ENCODE measurements at regions not wholly inside any gene's neighbourhood (a gene's known extent, or its start where the extent isn't known, plus 50 kb on each side); places are given as distances from the start of the nearest gene placed in this dataset.
A peak's percentile ranks its signal among the peaks of the same experiment; 100 is the strongest.

DNA sequence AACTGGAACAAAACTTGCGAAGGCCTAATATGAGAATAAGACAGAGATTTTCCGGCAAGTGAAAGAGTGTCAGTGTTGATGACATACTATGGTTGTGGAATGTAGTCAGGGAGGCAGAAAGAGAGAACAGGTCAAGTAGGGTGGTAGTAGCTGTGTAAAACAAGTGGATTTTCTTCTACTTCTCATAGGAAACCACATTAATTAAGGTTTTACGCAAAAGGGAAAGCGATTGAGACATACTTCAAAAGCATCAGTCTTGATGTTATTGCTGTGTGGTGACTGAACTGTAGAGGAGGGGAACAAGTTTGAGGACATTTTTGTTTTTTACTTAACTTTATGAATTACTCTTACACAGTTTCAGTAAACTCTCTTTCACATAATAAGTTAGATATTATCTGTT lies 186.0 kb upstream of the CNTN5 start:
- DNase-seq (ENCODE audit: extremely low read depth, low read depth): peak; percentile 56

DNA sequence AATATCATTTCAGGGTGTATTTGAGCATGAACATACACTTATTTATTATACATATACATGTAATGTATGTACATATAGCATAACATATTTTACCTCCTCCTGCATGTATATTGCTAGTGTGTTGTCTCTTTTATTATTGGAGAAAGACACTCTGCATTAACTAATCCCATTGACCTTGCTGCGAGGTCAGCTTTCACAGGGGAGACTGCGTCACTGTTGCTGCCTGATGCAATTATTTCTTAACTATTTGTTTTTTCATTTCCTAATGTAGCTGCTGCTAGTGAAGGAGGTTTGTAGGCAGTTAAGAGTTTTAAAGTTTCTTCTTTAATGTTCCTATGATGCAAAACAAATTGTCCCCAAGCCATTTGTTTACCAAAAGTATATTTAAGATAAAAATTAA lies 185.4 kb upstream of the CNTN5 start:
- DNase-seq (ENCODE audit: extremely low read depth, low read depth): peak; percentile 73

DNA sequence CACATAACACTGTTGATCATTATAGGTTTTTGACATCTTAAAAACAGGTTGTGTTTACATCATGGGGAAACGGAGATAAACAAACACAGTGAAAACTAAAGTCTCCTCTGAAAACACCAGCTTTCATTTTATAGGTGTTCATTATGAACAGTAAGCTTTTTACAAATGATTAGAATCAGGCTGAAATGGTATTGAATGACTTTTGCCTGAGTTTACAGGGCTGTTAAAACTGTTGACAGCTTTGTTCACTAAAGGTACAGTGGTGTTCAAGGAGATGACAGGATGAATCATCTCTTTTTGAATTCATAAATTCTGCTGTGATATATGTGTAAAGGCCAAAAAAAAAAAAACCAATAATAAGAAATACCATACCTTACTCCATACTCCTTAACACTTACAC lies 184.6 kb upstream of the CNTN5 start:
- DNase-seq (ENCODE audit: extremely low read depth, low read depth): no peak

DNA sequence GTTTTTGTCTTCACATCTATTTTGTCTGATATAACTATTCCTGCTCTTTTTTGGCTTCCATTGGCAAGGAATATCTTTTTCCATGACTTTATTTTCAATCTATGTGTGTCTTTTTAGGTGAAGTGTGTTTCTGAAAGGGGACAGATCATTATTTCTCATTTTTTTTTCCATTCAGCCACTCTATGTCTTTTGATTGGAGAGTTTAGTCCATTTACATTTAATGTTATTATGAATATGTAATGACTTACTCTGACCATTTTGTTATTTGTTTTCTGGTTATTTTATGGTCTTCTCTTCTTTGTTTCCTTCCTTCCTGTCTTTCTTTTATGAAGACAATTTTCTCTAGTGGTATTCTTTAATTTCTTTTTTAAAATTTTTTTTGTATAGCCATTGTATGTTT lies 178.6 kb upstream of the CNTN5 start:
- no peak for DNase-seq (ENCODE audit: extremely low read depth, low read depth)

DNA sequence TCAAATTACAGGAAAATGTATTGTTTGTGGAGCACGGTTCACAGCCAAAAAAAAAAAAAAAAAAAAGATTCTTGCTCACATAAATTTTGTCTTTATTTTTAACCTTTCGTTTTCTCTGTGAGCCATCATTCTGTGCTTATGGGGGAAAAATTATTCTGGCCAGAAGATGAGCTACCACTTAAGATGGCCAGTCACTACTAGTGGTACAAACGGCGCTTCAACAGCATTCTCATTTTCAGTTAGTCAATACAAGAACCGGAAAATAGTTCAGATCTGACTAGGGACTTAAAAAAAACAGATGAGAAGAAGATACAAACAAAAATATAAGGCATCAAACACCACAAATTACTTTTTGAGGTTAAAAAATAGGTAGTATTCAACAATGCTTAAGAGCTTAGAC lies 158.6 kb upstream of the CNTN5 start:
- no peak for DNase-seq (ENCODE audit: extremely low read depth, low read depth)

DNA sequence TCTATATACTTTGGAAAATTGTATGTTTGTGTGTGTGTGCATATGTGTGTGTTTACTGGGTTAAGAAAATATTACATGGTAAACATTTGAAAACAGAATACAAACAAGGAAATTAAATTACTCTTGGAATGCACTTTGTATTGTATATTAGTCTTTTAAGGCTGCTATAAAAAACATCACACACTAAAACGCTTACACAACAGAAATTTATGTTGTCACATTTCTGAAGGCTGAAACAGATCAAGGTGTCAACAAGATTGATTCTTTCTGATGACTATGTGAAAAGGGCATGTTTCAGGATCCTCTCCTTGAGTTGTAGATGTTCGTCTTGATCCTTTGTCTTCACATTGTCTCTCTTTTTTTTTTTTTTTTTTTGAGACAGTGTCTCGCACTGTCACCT lies 149.1 kb upstream of the CNTN5 start:
- DNase-seq (ENCODE audit: extremely low read depth, low read depth): no peak

DNA sequence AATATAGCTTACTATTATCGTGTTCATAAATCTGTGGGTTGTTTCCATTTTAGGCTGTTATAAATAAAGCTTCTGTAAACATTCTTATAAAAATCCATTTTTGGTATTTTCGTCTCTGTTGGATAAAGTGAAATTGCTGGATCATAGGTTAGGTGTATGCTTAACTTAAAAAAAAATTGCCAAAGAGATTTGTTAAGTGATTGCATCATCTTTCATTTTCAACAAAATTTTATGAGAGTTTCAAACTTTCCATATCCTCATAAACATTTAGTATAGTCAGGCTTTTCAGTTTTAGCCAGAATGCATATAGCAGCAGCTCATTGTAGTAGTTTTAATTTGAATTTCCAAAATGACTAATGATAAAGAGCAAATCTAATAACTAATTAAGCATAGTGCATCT lies 146.7 kb upstream of the CNTN5 start:
- no peak for DNase-seq (ENCODE audit: extremely low read depth, low read depth)

DNA sequence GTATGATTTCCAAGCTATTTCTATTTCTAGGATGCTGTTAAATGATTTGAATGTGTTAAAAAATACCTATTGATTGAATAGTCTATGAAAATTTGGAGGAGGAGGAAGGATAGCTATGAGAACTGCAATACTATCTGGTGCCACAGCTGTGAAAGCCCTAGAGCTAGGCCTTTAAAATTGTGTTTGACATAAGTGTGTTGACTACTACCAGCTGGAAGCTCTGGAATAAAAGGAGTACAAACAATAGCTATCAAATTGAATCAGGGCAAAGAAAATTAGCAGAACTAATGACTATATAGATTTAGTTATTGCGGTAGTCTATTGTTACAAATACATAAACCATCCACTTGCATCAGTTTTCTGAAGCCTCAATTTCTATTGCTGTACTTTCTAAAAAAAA lies 124.8 kb upstream of the CNTN5 start:
- DNase-seq (ENCODE audit: extremely low read depth, low read depth): no peak

DNA sequence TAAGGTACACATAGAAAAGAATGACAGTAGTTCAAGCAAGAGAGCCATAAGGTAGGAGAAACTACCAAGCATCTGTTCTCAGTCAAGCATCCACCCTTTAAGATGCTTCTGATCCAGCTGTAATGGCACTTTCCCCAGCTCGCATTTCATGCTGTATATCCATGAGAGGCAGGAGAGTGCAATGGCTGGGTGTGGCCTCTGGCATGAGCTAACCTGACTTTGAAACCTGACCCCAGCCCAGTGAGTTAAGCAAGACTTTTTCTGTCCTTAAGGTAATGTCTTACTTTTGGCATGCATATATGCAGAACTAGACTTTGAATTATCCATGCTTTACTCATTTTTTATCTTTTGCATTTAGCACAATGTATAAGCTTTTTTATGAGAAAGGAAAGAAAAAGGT lies 79.8 kb upstream of the CNTN5 start:
- peak; percentile 12 for DNase-seq (ENCODE audit: extremely low read depth, low read depth)

DNA sequence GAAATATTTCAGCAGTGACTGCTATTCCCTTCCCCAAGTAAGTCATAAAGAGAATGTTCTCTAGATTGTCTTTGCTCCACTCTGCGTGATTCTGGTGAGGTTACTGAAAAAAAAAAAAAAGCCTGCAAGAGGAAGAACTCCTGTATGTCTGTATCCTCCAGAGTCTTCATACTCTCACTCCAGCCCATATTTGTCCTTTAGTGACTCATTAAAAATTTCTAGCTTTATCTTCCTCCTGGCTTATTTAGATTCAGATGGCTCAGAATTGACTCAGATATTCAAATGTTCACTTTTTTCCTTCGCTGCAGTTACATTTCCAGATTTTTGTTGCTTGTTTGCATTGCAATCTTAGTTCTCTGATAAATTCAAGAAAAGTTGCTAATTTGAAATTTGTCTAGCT lies 76.3 kb upstream of the CNTN5 start:
- DNase-seq (ENCODE audit: extremely low read depth, low read depth): no peak

DNA sequence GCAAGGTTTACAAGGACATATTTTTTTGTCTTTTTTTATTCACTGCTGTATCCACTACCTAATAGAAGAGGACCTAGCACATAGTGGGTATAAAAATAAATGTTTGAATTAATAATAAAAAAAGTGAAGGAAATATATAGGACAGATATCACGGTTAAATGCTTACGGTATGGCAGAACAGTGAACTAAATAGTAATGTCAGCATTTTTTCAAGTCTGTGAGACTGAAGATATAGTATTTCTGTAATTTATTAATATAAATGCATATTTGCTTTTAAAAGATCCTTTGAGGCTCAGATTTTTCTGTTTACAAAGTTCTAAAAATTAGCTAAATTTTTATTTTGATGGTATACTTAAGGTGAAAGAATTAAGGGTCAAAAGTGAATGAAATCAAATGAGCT lies 68.6 kb upstream of the CNTN5 start:
- no peak for DNase-seq (ENCODE audit: extremely low read depth, low read depth)

DNA sequence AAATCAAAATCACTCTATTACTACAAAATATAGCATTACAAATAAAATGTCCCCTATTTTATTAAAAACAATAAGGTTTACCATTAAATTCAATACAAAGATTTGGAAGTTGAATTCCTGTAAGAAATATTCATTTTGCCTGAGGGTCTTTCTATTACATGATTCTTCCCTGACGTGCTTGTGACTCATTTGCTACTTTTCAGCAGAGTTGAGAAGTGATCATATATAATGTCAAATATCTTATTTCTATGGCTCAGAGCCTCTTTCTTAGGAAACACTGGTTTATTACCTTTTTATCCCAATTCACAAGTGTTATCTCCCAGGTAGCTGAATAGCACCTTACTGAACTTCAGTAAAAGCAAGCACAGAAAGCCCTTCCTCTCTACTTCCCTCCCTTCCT lies 65.2 kb upstream of the CNTN5 start:
- no peak for DNase-seq (ENCODE audit: extremely low read depth, low read depth)

DNA sequence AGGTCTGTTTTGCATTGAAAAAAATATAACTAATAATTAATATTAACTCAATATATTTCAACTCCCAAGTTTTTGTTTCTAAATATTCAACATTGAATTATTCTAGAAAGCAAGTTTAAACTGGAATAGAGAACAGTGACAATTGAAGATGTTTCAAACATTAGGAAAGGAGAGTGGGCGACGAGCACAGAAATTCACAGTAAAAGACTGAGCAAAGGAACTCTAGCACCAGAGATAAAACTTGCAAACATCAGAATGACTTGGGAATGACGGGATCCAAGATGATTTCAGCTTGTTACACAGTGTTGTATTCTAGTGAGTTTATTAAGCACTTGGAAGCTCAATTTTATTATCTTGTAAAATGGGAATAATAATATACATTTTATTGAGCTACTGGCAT lies 56.6 kb upstream of the CNTN5 start:
- no peak for DNase-seq (ENCODE audit: extremely low read depth, low read depth)

DNA sequence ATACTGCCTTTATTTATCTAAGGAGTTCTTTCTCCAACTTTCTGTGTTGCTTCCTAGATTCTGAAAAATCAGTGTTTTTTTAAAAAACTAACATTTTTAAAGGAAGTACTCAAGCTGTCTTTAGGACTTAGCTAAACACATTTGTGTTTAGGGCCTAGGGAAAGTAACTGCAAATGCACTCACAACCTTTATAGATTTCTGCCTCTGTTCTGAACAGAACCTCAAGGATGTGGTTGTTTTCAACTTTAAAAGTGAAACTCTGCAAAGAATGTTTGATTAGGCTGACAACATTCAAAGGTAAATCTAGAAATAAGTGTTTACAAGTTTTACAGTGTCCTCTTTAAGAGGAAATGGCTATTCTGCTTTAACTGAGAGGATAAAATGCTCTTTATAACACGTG lies 55.4 kb upstream of the CNTN5 start:
- no peak for DNase-seq (ENCODE audit: extremely low read depth, low read depth)

DNA sequence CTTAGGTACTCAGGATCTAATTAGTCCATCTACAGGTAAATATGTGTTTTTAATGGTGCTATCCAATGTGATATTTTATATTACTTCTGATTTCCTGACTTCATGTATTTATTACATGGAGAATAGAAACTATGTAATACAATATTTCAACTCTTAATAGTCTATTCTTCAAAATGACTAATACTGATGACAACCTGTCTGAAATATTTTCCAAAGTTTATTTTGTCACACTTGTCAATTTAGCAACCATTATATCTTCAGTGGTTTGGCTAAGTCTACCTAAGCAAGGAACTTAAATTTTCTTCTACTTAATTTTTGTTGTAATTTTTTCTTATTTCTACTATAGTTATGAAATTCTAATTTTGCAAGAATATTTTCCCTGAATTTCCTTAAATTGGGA lies 55.0 kb upstream of the CNTN5 start:
- no peak for DNase-seq (ENCODE audit: extremely low read depth, low read depth)

DNA sequence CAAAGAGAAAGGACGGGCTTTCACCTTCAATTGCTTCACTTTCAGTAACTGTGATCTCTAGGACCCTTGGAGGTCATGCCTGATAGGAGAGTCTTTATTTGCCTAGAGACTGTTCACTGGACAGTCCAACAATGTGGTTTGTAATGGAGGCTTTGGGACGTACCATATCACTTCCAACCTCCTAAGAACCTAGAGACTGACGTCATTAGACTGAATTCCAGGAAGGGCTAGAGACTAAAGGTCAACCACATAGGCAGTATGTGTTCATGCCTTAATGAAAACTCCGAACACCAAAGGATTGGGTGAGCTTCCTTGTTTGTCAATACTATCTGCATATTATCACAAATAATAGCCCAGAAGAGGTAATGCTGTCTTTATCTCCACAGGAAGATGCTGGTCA lies 53.7 kb upstream of the CNTN5 start:
- DNase-seq (ENCODE audit: extremely low read depth, low read depth): no peak

Small RNAs in the stretch of these regions (small RNA-seq; reads per million reads assigned to genes)
- gene AP003730.1 (0 reads per million in 2 experiments), gene RNA5SP346 (0 reads per million in 2 experiments), gene RNA5SP347 (0 to 0.06 reads per million in 2 experiments)

Measured in NCI-H460 (cell line).